NOMO-1 treated with dmso at 0.1 percent for 144 hours (cell line): ENCODE measurements at regions not wholly inside any gene's neighbourhood (a gene's known extent, or its start where the extent isn't known, plus 50 kb on each side); places are given as distances from the start of the nearest gene placed in this dataset.

ENCODE experiments used
- DNase-seq: peaks from one replicate; lab custom pipeline; 2025; ENCODE audit not compliant: unreplicated experiment; lab: John Stamatoyannopoulos, UW

DNA sequence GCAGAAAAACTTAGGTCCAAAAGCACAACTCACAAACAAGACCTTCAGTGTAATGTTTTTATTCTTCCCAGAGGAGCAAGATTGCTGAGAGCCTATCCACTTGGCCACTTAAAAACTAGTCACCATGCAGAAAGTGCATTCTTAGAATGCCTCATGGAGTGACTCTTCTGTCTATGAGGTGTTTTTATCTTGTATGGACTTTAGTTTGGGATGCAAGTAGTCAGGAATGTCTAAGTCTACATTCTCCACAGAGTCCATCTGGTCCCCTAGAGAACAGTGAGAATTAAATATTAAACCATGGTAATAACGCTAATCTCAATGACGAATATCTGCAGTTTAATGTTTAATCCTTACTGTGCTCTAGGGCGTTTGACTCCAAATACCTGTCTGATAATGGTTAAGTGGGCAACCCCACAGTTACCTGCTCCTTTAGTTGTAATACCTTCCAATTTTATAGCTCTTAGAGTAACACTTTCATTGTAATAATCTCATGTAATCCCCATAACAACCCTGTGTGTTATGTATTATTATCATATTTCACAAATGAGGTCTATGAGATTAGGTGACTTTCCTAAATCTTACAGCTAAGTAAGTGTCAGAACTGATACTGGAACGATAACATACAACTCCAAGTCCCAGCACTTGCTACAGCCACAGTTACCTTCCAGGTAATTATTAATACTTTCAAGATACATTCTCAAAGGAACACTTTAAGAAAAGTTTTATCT lies 235.6 kb upstream of the JADE1 start:
- DNase-seq: no peak

DNA sequence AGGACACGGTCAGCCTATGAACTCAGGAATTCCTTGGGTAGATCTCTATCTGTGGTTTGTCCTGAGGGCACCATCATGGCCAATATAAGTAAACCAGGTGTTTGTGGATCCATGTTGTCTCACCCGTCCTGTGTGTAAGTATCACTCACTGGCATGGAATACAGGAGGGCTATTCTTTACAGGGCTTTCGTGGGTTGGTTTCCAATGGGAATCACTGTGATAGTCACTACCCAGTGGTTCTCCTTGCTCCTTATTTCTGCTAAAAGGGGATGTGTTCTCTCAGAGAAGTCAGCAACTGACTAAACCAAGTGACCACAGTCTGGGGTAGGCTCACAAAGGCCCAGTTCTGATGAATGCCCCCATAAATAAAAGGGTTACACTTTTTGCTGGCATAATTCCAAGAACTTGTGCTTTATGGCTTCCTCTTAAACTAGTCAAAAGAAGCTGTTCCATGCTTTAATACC lies 236.7 kb upstream of the JADE1 start:
- DNase-seq: no peak

DNA sequence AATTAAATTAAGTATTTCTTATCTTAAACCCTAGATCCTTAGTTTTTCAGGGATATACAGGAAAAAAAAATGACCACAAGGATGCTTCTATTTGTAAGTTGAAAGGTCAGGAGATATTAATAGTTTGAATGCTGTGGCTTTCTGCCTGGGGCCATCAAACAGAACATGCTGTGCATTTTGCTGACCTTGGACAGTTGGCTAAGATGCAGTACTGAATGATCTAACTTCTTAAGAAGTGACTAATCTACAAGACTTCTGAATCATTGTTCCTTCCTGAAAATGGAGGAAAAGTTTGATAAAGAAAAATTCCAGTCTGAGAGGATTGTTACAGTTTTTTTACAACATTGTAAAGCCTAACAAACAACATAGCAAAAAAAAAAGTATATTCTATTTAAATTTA lies 237.8 kb upstream of the JADE1 start:
- no peak for DNase-seq

DNA sequence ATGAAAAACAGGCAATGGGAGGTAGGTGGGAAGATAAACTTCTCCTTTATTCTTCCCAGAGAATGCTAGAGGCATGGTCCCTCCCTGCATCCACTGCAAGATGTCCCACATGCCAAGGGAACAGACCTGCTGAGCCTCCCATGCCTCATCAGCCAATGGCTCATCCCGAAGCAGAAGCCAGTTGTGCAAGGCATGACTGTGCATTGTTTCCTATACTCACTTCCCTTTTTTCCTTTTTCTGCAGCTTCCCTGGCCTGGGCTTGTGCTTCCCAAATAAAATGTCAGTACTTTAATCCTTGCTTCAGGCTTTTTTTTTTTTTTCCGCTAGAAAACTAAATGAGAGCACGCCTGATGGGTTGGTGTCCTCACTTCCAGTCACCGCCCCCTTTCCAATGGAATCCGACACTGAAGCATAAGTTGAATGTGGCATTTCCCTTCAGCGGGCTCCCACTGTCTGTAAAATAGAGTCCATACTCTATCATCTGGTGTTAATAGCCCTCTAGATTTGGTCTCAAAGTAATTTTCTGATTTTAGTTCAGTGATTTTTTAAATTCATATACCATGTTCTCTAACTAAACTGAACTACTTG lies 239.0 kb upstream of the JADE1 start:
- peak; percentile 23 for DNase-seq

DNA sequence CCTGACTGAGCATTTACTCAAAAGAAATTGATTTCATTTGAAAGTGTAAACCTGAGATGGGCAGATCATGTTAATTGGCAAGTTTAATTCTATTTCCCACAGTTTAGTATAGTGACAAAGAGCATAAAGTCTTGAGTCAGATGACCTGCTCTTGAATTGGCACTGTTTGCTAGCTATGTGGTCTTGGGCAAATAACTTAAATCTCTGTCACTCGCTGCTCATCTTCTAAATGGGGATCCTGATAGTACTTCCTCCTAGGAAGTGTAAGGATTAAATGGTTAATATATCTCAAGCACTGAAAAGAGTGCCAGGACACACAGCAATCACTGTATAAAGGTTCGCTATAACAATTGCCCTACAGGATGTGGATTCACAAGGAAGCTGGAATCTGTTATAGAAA lies 242.8 kb upstream of the JADE1 start:
- no peak for DNase-seq

DNA sequence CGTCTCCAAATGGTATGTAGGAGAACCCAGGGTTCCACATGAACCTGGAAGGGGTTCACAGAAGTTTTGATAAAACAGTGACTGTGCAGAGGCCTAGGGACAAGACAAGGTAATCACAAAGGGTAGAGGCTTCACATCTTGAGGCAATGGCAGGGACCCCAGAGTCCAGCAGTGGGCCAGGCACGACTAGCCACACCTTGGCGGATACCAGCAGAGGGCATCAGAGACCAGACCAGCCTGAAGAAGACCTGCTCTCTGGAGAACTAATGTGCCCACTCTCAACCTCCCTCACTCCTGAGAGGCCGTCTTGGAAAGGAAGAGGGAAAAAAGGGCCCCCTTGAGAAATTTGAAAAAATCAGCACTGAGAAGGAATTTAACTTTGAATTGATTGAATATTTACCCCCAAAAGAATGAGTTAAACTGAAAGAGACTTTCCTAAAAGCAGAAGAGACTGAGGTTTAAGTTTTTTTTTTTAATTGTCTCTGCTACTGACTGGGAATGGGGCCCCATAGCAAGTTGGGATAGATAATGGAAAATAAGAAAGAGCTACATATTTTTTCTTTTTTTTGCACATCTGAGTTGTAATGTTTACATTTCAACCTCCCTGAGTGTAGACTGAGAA lies 243.8 kb upstream of the JADE1 start:
- DNase-seq: no peak

DNA sequence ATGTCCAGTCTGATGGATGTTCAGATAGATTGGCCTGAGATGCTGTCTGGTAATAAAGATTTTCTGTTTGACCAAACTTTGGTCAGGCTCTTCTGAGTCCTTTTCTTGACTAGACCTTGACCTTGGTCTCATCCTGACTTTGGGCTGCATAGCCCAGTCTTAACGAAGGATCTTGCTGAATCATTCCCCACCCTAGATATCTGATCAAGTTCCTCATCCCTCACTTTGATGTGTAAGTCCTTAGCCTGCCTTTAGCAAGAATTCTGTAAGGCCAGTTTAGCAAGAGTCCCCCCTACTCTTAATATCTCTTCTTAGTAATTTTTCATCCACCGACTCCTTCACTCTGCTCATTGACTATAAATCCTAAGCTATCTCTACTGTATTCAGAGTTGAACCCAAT lies 244.4 kb upstream of the JADE1 start:
- DNase-seq: no peak

DNA sequence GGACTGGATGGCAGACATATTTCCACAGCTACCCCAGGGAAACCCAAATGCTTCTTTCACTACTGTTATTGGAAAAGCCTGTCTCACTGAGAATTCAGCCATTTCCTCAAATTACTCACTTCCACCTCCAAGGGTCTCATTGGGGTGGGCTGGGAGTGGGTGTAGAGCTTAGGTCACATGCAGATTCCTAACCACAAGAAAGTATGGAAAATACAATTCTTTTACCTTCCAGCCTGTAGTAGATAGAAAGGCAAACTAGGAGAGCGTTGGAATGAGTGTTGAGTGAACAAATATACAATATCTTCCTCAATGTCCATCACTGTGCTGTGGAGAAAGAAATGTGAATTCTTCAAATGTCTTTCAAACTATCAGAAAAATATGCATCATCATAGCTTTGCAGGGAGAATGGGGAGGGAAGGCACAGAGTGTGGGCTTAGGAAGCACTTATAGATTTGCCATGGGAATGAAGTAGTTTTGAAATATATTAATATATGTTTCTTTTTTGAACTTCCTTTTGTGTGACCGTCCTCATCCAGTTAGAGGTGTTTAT lies 245.3 kb upstream of the JADE1 start:
- DNase-seq: no peak

DNA sequence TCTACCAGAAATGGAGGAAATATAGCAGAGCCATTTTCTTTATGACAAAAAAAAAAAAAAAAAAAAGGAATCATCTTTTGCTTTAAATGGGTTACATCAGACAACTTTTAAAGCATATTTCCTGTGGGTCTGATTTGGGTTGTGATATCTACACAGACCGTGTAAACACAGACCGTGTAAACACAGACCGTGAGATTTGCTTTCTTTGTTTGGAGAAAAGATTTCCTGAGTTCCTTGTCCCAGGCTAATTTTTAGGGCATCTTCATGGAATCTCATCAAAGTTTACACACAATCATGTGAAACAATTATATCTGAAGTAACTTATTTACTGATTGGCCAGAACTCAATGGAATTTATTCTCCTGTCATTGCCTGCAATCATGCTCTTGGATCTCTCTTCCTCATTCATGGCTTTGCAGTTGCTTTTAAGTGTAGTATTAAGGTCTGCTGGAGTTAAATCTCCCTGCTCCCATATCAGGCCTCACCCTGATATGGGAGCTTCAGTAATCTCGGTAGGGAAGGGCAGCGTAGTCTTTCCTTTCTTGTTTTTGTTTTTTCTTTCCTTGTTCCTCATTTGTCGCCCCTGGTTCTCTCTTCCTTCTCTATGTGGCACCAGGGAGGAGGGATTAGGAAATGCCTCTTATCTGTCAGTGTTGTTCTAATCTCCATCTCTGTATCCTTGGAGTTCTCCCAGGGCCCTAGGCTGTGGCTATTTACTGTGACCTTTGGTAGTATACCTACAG lies 248.6 kb upstream of the JADE1 start:
- DNase-seq: no peak

DNA sequence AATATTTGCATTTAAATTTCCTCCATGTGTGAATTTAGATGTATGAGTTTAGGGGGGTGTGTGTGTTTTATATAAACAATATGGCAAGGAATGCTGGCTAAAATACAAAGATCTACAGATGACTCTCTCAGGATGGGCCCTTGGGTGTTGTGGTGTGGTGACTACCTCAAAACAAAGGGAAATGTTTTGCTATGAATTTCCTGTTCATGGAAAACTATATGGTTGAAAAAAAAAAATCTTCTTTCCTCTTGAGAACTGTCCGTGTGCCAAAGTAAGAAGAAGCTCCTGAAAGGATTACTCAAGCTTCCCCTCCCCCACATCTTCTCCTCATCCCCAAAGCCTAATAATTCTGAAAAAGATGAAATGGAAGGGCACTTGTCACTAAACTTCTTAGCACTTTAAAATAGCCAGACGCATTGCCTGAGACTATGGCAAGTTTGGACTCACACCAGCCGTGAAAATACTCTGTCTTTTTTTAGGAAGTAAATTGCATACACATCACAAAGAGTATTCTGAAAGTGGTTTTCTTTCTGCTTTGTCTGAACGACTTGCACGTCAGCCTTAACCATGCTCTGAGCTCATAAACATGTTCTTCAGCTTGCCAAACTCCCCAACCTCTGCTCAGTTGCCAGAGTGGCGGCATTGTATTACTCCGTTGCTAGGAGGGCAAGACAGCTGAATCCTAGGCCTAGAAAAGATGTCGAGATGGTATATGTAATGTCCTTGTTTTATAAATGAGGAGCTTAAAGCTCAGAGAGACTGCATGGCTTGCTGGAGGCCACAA lies 250.4 kb upstream of the JADE1 start:
- peak; percentile 49 for DNase-seq

DNA sequence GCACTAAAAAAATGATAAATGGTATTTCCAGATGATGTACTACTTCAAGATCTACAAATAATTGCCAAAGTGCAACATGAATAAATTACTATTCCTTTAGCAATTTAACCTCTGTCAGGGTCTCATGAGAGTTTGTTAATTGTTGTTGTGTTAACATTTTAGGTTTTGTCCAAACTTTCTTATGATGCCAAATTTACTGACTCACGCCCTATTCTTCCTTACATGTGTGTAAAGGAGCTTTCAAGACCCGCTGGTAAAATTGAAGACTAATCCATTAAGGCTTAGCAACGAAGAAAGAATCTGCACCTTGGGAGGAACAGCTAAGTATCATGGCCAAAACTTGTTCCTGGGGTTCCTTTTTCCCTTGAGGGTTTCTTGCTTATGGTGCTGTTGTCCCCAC lies 252.7 kb upstream of the JADE1 start:
- no peak for DNase-seq

DNA sequence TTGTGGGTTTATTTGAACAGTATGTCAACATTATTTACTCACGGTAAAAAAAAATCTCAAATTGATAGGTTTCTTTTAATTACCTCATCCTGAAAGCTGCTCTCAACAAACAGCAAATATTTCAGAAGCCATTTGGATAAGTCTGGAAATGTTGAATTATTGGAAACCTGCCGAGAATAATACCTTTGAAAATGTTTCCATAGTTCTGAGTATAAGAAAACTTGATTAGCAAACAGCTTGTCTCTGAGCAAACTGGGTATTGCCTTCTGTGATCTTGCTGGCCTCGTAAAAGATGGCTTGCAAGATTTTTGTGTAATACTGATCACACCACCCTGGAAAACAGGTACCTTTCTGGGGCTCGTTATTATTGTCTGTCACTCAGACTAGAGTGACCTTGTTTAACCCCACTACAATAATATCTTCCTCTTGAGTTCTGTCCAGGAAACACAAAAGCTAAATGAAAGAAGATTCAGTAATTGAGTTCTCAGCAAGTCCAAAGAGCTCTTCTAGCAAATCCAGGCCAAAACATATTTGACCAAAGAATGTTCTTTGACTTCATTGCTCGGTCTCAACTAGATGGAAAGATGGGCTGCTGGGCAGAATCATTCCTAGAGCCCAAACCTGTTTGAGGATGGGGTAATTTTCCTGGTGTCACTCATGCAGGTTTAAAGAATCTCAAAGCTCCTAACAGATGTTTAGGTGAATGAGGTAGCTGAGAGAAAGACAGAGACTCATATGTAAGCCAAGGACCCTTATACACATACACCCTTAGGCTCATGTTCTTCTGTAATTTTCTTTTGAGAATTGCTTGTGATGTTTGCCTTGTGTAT lies 255.6 kb upstream of the JADE1 start:
- no peak for DNase-seq

DNA sequence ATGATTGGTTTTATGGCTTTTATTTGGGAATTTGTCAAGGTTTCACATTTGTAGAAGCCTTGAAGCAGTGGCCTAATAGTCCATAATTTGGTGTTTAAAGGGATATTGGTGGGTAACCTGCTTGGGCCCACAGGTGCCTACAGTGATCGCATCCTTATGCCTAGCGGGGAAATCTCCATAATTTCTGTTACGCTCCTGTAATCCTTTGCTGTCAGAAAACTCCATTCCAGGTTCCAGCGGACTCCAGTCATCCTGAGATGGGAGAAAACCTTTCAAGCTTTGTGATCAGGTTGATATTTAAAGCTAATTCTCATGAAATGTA lies 257.0 kb upstream of the JADE1 start:
- DNase-seq: no peak

DNA sequence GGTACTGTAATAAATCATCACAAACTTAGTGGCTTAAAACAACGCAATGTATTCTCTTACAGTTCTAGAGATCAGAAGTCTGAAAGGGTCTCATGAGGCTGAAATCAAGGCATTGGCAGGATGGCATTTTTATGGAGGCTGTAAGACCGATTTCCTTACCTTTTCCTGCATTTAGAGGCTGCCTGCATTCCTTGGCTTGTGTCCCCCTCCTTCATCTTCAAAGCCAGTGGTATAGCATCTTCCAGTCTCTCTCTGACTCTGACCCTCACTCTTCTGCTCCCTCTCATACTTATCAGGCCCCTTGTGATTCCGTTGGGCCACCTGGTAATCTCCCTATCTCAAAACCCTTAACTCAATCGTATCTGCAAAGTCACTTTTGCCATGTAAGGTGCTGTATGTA lies 258.2 kb upstream of the JADE1 start:
- DNase-seq: no peak

DNA sequence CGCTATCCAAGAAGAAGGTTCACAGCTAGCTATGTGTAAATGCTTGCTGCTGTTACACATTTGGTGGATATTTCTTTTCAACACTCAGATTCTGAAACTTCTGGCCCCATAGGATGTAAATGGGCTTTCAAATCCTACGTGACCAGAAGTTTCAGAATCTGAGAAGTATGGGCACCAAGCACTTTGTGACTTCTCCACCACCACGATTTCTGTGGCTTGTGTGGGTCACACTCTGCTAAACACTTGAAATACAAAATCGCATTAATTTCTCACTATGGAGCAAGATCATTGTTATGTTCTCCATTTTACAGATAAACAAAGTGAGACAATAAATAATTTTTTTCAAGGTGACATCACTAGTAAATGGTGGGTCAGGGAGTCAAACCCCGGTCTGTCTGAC lies 259.4 kb upstream of the JADE1 start:
- no peak for DNase-seq

DNA sequence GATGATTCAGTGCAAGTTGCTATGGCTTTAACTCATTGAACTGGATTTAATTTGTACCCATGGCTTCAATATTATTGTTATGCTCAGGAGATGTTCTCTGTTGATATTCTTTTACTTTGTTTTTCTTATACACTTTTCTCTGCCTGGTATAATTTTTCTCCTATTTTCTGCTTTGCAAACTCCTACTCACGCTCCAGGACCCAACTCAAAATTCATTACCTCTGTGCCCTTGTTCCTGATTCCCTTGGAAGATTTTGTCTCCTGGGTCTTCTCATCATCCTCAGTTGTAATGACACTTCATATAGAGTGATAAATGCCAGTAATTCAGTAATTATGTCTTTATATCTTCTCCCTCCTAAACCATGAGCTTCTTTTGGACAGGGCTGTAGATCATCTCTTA lies 259.9 kb upstream of the JADE1 start:
- DNase-seq: no peak

DNA sequence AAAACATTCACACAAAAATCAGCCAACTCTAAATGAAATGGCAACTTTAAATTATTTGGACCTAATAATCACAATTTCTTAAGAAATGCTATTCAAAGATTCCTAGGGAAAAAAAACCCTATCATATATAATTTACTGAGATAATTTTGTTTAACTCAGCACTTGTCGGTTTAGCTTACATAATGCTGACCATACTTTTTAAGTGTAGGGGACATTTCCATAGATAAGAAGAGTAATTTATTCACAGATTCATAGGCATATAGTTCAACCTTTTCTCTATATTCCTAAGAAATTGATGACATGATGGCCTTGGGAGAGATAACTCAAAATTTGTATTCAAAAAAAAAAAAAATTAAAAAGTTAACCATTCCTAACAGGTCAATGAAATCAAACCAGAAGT lies 260.8 kb upstream of the PGRMC2 start:
- DNase-seq: no peak

DNA sequence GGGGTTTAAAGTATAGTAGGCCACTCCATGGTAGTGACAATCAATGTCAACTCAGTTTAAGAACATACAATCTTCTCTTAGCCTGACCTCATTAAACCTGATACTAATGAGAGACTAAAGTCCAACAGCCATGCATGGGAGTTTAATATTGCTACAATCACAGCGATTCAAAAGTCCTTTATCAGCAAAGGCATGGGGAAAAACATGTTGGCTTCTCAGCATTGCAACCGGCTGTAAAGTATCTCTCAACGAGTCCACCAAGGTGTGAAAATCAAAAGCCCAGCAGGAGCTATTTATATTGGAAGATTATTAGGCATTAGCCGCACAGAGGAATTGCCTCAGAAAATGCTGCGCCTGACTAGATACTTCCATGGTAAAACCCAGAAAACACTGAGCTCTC lies 256.7 kb upstream of the PGRMC2 start:
- DNase-seq: no peak

DNA sequence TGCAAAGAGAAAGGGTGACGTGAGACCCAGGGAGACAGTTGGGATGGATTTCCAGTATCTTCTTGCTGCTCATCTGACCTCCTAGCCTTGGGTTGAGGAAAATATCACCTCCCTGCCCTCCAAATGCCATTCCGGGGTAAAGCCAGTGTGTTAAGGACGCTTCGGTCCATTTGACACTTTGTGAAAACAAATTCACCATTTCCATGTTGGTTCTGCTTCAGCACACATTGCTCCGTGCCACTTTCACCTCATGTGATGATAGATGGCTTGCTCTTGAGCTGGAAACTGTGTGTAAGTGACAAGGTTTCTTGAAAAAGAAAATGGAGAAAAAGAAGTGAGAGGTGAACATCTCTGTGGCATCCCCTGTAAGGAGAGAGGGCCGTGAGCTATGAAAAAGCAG lies 256.1 kb upstream of the PGRMC2 start:
- DNase-seq: no peak

DNA sequence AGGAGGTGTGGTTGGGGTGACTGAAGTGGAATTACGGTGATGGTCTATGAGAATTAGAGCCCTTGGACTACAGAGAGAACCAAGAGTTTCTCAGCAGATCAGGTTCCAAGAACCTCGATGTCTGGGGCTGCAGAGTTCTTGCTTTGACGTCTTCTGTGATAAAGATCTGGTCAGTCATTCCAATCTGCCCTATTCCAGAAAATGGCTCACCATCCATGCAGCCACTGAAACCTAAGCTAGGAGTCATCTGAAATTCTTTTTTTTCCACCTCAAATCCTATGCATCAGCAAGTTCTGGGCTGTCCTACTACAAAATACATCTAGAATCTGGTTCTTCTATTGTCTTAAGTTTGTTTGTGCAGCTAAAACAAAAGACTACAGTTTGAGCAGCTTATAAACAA lies 254.4 kb upstream of the PGRMC2 start:
- DNase-seq: no peak
